GM12878 (cell line): ENCODE measurements at regions not wholly inside any gene's neighbourhood (a gene's known extent, or its start where the extent isn't known, plus 50 kb on each side); places are given as distances from the start of the nearest gene placed in this dataset.

Experiments used
- ATAC-seq: fragments of 200-7000 bp; cut with Tn5 transposase; 3 replicates; pipeline ENCODE4 v1.9.1; 2020; ENCODE audit warnings: mild to moderate bottlenecking, moderate library complexity
- BruUV-seq: library from RNA; stranded (reverse); fragments of 400-500 nt; replicated peaks from 2 replicates; lab custom pipeline; 2021; lab: Mats Ljungman, UMichigan
- CTCF ChIA-PET: fragments of 300-600 bp; sonication (Branson Sonifier 250); formaldehyde crosslinking; extraction: SDS; loops from one replicate; lab custom pipeline; 2021; ENCODE audit warnings: inconsistent platforms; lab: Yijun Ruan, JAX
- POLR2A ChIA-PET: fragments of 350-600 bp; formaldehyde crosslinking; extraction: SDS; loops from one replicate; lab custom pipeline; 2021; ENCODE audit warnings: inconsistent platforms; lab: Charles Lee
- RAD21 ChIA-PET: fragments of 300-600 bp; sonication (Branson Sonifier 250); formaldehyde crosslinking; loops from one replicate; lab custom pipeline; 2023; ENCODE audit warnings: antibody characterized with exemption; ENCODE audit not compliant: unreplicated experiment; lab: Charles Lee
- SMC1A ChIA-PET: fragments of 300-600 bp; sonication (Branson Sonifier 250); formaldehyde crosslinking; loops from one replicate; lab custom pipeline; 2023; ENCODE audit not compliant: unreplicated experiment, uncharacterized antibody; lab: Charles Lee
- DNase-seq: peaks from one replicate; pipeline ENCODE4 v3.0.0-alpha.2; 2011; ENCODE audit warnings: low read depth, low spot score
- FAIRE-seq: peaks from 3 replicates; lab custom pipeline; 2011; peaks lifted over from hg19 to GRCh38; lab: Jason Lieb, UNC
- H2AFZ ChIP-seq: 2 replicates; pipeline ENCODE4 v1.6.0; 2011; ENCODE audit warnings: low read depth, low read length, control low read depth; ENCODE audit not compliant: control insufficient read depth
- H3K27ac ChIP-seq: 2 replicates; pipeline ENCODE4 v1.5.1; 2011; ENCODE audit warnings: control low read depth; ENCODE audit not compliant: control insufficient read depth, insufficient read depth
- H3K27me3 ChIP-seq, 2 experiments: replicated peaks in 1 of 2; 2 replicates each; pipeline versions ENCODE4 v1.6.0 to v1.6.1; 2011; ENCODE audit warnings: low read length in 1 of 2; ENCODE audit not compliant: control insufficient read depth in 2 of 2, insufficient read depth in 2 of 2
- H3K36me3 ChIP-seq, 2 experiments: 2 replicates each; pipeline ENCODE4 v1.5.1; 2011; ENCODE audit warnings: low read length in 1 of 2; ENCODE audit not compliant: control insufficient read depth in 2 of 2, insufficient read depth in 2 of 2
- H3K4me1 ChIP-seq: 2 replicates; pipeline ENCODE4 v1.6.1; 2011; ENCODE audit warnings: mild to moderate bottlenecking, low read length, moderate library complexity, mixed read lengths; ENCODE audit not compliant: control insufficient read depth, insufficient read depth
- H3K4me2 ChIP-seq: 2 replicates; pipeline ENCODE4 v1.6.0; 2011; ENCODE audit warnings: control low read depth; ENCODE audit not compliant: control insufficient read depth, insufficient read depth
- H3K4me3 ChIP-seq: fragments of 200-600 bp; sonication (generic); 2 replicates; pipeline ENCODE4 v1.5.1; 2016
- H3K79me2 ChIP-seq: 2 replicates; pipeline ENCODE4 v1.6.0; 2011; ENCODE audit warnings: low read length; ENCODE audit not compliant: control insufficient read depth, insufficient read depth
- H3K9ac ChIP-seq: 2 replicates; pipeline ENCODE4 v1.8.0; 2011; ENCODE audit warnings: low read length, control low read depth, mixed read lengths; ENCODE audit not compliant: control insufficient read depth, insufficient read depth
- H3K9me3 ChIP-seq: replicated peaks from 3 replicates; pipeline ENCODE4 v1.5.1; 2011; ENCODE audit warnings: mild to moderate bottlenecking, low read length; ENCODE audit not compliant: control insufficient read depth, insufficient read depth
- H4K20me1 ChIP-seq: 2 replicates; pipeline ENCODE4 v1.6.0; 2011; ENCODE audit not compliant: control insufficient read depth, insufficient read depth
- CEBPB ChIP-seq, 2 experiments: fragments of 150-350 bp in 1 of 2; IDR thresholded peaks; 2 replicates each; pipeline ENCODE4 v1.6.1; 2012 to 2014; ENCODE audit warnings: low read depth in 2 of 2, low read length in 2 of 2, borderline replicate concordance in 1 of 2, inconsistent platforms in 1 of 2
- EP300 ChIP-seq, 2 experiments: fragments of 150-350 bp in 1 of 2; IDR thresholded peaks; 2 replicates each; pipeline ENCODE4 v1.6.1; 2011 to 2012; ENCODE audit warnings: low read depth in 2 of 2, low read length in 2 of 2, borderline replicate concordance in 1 of 2, improper control_type of control experiment in 1 of 2, inconsistent platforms in 1 of 2; ENCODE audit not compliant: control insufficient read depth in 1 of 2
- IKZF1 ChIP-seq: fragments of 450-650 bp; conservative IDR thresholded peaks from 2 replicates; pipeline ENCODE4 v1.6.1; 2017; ENCODE audit warnings: antibody characterized with exemption, mild to moderate bottlenecking
- IRF4 ChIP-seq: IDR thresholded peaks from 2 replicates; pipeline ENCODE4 v1.6.1; 2011; ENCODE audit warnings: low read depth, low read length
- LARP7 ChIP-seq: fragments of 450-650 bp; IDR thresholded peaks from 2 replicates; pipeline ENCODE4 v1.6.1; 2017; ENCODE audit warnings: mild to moderate bottlenecking
- NR2C1 ChIP-seq: fragments of 450-650 bp; IDR thresholded peaks from 2 replicates; pipeline ENCODE4 v1.6.1; 2017; ENCODE audit warnings: antibody characterized with exemption, mild to moderate bottlenecking, moderate library complexity
- PML ChIP-seq: IDR thresholded peaks from 2 replicates; pipeline ENCODE4 v1.6.1; 2012; ENCODE audit warnings: low read length, inconsistent platforms
- POLR2AphosphoS2 ChIP-seq: IDR thresholded peaks from 2 replicates; pipeline ENCODE4 v1.6.1; 2011; ENCODE audit warnings: low read depth, mild to moderate bottlenecking, low read length, improper control_type of control experiment, moderate library complexity
- RELA ChIP-seq: fragments of 450-650 bp; IDR thresholded peaks from 2 replicates; pipeline ENCODE4 v1.8.0; 2014; ENCODE audit warnings: borderline replicate concordance; ENCODE audit not compliant: partially characterized antibody
- RFX5 ChIP-seq: IDR thresholded peaks from 2 replicates; pipeline ENCODE4 v1.6.1; 2011; ENCODE audit warnings: low read depth, low read length, improper control_type of control experiment
- SPI1 ChIP-seq: IDR thresholded peaks from 2 replicates; pipeline ENCODE4 v1.6.1; 2011; ENCODE audit warnings: low read depth, mild to moderate bottlenecking, low read length, moderate library complexity, borderline replicate concordance; ENCODE audit not compliant: insufficient read depth
- YY1 ChIP-seq: IDR thresholded peaks from 2 replicates; pipeline ENCODE4 v1.6.1; 2011; ENCODE audit warnings: low read depth, mild to moderate bottlenecking, low read length
- ZBTB33 ChIP-seq: fragments of 450-650 bp; IDR thresholded peaks from 2 replicates; pipeline ENCODE4 v1.6.1; 2017; ENCODE audit warnings: mild to moderate bottlenecking
- ZNF24 ChIP-seq: fragments of 450-650 bp; IDR thresholded peaks from 2 replicates; pipeline ENCODE4 v1.6.1; 2017; ENCODE audit warnings: antibody characterized with exemption, mild to moderate bottlenecking
- ZNF274 ChIP-seq: IDR thresholded peaks from one replicate; pipeline ENCODE4 v1.8.0; 2011; ENCODE audit not compliant: insufficient read length, insufficient read depth
- WGBS: methylation state at CpG from one replicate; pipeline ENCODE4 v1.1.6; 2016; ENCODE audit warnings: low lambda C conversion rate; ENCODE audit not compliant: insufficient replicate concordance, insufficient coverage; ENCODE audit errors: missing lambda C conversion rate; 5-methylcytosine and 5-hydroxymethylcytosine counted together
- in situ Hi-C: fragments of 300-500 bp; cut with MboI; formaldehyde crosslinking; loops from 9 replicates; pipeline ENCODE4 v1.14.3; 2018; ENCODE audit warnings: mixed read lengths
- intact Hi-C: fragments of 100-400 bp; cut with micrococcal nuclease; formaldehyde crosslinking; loops from one replicate; pipeline ENCODE4 v1.14.2; 2022; ENCODE audit not compliant: unreplicated experiment
- TF ChIP-seq, protein P1 (sequence below): fragments of 450-650 bp; IDR thresholded peaks from 2 replicates; pipeline ENCODE4 v1.6.1; 2017; ENCODE audit warnings: borderline replicate concordance
- TF ChIP-seq, protein P2 (sequence below): fragments of 450-650 bp; IDR thresholded peaks from 2 replicates; pipeline ENCODE4 v1.6.1; 2016; ENCODE audit warnings: mild to moderate bottlenecking
- TF ChIP-seq, protein P3 (sequence below): fragments of 450-650 bp; formaldehyde crosslinking; IDR thresholded peaks from 2 replicates; pipeline ENCODE4 v1.4.0; 2022; ENCODE audit warnings: mild to moderate bottlenecking, moderate library complexity

- in situ Hi-C loops (no loop called here), intact Hi-C loops (no loop called here)
- SMC1A ChIA-PET = interaction anchor here (0.7 to 1.0 kb wide), 2 partner anchors 9 to 22 kb away, joined by 3 to 4 read pairs; no protein-coding TSS in a partner anchor
- CTCF ChIA-PET = interaction anchor here (1.1 kb wide), 1 partner anchor 9 kb away, joined by 4 read pairs; no protein-coding TSS in a partner anchor
- H3K9me3 ChIP-seq = no peaks in the 10 kb centered on the region; the same call in 2 of the 3 replicates
- no peak for FAIRE-seq
- H3K4me1 ChIP-seq = no peaks in the 10 kb centered on the region
- H3K4me3 ChIP-seq = no peak overlapping the region
- H3K36me3 ChIP-seq = no peaks in the 10 kb centered on the region
- BruUV-seq = no TSS peak
- no peaks in the 10 kb centered on the region for H3K79me2 ChIP-seq
- RAD21 ChIA-PET = no interaction called here
- no peak for ATAC-seq
- H3K4me2 ChIP-seq = no peak overlapping the region
- 91% methylated on average over 1 of the region's 1 CpG for WGBS
- H2AFZ ChIP-seq = no peak overlapping the region
- H3K9ac ChIP-seq = no peak overlapping the region
- H3K27ac ChIP-seq = no peak overlapping the region
- POLR2A ChIA-PET = no interaction called here
- H4K20me1 ChIP-seq = no peaks in the 10 kb centered on the region
- no peak for DNase-seq
- H3K27me3 ChIP-seq = no peaks in the 10 kb centered on the region
- TF ChIP-seq ZNF24 (no peak), PML (no peak), LARP7 (no peak), IRF4 (no peak), ZNF274 (no peak), CEBPB (IDR thresholded peaks at IDR 0.05; ENCODE audit: borderline replicate concordance in 1 of 2, low read depth in 2 of 2, low read length in 2 of 2) (no peak), POLR2AphosphoS2 (no peak), EP300 (IDR thresholded peaks at IDR 0.05; ENCODE audit: borderline replicate concordance in 1 of 2, control insufficient read depth in 1 of 2, low read depth in 2 of 2, low read length in 2 of 2) (no peak), IKZF1 (no peak), ZBTB33 (no peak), NR2C1 (no peak), RELA (no peak), SPI1 (no peak), RFX5 (no peak), YY1 (no peak)
- TF ChIP-seq, protein P1, sequence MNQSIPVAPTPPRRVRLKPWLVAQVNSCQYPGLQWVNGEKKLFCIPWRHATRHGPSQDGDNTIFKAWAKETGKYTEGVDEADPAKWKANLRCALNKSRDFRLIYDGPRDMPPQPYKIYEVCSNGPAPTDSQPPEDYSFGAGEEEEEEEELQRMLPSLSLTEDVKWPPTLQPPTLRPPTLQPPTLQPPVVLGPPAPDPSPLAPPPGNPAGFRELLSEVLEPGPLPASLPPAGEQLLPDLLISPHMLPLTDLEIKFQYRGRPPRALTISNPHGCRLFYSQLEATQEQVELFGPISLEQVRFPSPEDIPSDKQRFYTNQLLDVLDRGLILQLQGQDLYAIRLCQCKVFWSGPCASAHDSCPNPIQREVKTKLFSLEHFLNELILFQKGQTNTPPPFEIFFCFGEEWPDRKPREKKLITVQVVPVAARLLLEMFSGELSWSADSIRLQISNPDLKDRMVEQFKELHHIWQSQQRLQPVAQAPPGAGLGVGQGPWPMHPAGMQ = no peak
- TF ChIP-seq, protein P2, sequence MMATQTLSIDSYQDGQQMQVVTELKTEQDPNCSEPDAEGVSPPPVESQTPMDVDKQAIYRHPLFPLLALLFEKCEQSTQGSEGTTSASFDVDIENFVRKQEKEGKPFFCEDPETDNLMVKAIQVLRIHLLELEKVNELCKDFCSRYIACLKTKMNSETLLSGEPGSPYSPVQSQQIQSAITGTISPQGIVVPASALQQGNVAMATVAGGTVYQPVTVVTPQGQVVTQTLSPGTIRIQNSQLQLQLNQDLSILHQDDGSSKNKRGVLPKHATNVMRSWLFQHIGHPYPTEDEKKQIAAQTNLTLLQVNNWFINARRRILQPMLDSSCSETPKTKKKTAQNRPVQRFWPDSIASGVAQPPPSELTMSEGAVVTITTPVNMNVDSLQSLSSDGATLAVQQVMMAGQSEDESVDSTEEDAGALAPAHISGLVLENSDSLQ = no peak
- TF ChIP-seq, protein P3, sequence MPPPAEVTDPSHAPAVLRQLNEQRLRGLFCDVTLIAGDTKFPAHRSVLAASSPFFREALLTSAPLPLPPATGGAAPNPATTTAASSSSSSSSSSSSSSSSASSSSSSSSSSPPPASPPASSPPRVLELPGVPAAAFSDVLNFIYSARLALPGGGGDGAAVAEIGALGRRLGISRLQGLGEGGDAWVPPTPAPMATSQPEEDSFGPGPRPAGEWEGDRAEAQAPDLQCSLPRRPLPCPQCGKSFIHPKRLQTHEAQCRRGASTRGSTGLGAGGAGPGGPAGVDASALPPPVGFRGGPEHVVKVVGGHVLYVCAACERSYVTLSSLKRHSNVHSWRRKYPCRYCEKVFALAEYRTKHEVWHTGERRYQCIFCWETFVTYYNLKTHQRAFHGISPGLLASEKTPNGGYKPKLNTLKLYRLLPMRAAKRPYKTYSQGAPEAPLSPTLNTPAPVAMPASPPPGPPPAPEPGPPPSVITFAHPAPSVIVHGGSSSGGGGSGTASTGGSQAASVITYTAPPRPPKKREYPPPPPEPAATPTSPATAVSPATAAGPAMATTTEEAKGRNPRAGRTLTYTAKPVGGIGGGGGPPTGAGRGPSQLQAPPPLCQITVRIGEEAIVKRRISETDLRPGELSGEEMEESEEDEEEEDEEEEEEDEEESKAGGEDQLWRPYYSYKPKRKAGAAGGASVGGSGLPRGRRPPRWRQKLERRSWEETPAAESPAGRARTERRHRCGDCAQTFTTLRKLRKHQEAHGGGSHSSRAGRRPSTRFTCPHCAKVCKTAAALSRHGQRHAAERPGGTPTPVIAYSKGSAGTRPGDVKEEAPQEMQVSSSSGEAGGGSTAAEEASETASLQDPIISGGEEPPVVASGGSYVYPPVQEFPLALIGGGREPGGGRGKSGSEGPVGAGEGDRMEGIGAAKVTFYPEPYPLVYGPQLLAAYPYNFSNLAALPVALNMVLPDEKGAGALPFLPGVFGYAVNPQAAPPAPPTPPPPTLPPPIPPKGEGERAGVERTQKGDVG (CRISPR knock-in tag) = no peak
Measured at GRCh38 chr5:56307714-56308333, 74.7 kb upstream of the ANKRD55 start.
